ENCODE measurements at regions not wholly inside any gene's neighbourhood (a gene's known extent, or its start where the extent isn't known, plus 50 kb on each side); places are given as distances from the start of the nearest gene placed in this dataset.

- H3K9me3 Mint-ChIP-seq = peaks cover 4% of the 10 kb centered on the region
- H3K27me3 Mint-ChIP-seq (ENCODE audit: low read depth) = no peaks in the 10 kb centered on the region
- H3K36me3 Mint-ChIP-seq (ENCODE audit: low read depth) = no peaks in the 10 kb centered on the region
- intact Hi-C loops (cut with micrococcal nuclease) = no loop called here
- CTCF ChIA-PET = no interaction called here
- DNase-seq = no peak
- H3K27ac Mint-ChIP-seq = no peak overlapping the region
- H3K4me3 Mint-ChIP-seq = no peak overlapping the region
- no peaks in the 10 kb centered on the region for H3K4me1 Mint-ChIP-seq (ENCODE audit: low read depth)
These were observed 1523.8 kb downstream of the PCDH7 start for GRCh38 chr4:32243926-32244325.

GRCh38 chr4:32249040-32249439 is 1528.9 kb downstream of the PCDH7 start:
- Mint-ChIP-seq H3K4me3 (no peak overlapping the region), H3K9me3 (peaks cover 13% of the 10 kb centered on the region), H3K27me3 (ENCODE audit: low read depth) (no peaks in the 10 kb centered on the region), H3K4me1 (ENCODE audit: low read depth) (no peaks in the 10 kb centered on the region), H3K36me3 (ENCODE audit: low read depth) (no peaks in the 10 kb centered on the region), H3K27ac (no peak overlapping the region)
- intact Hi-C loops (cut with micrococcal nuclease) = no loop called here
- CTCF ChIA-PET = no interaction called here
- no peak for DNase-seq

DNA sequence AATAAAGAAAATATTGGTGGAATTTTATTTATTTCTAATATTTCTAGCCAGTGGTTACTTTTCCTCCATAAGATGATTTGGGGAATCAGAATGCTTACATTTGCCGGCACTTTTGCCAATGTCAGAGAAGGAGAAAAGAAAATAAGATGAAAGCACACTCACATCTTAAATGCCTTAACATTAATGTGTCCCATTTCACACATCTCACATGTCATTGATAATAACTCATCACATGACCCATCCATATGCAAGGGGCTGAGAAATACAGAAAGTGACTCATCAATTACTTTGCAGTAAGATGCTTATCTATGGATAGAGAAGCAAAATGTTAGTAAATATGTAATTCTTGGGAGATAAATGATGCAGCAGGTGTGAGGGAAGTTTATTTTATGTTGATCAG is 1531.0 kb downstream of the PCDH7 start:
- intact Hi-C loops (cut with micrococcal nuclease) = no loop called here
- Mint-ChIP-seq H3K4me3 (no peak overlapping the region), H3K27me3 (ENCODE audit: low read depth) (no peaks in the 10 kb centered on the region), H3K4me1 (ENCODE audit: low read depth) (no peaks in the 10 kb centered on the region), H3K27ac (no peak overlapping the region), H3K9me3 (peaks cover 8% of the 10 kb centered on the region), H3K36me3 (ENCODE audit: low read depth) (no peaks in the 10 kb centered on the region)
- CTCF ChIA-PET = no interaction called here
- no peak for DNase-seq

DNA sequence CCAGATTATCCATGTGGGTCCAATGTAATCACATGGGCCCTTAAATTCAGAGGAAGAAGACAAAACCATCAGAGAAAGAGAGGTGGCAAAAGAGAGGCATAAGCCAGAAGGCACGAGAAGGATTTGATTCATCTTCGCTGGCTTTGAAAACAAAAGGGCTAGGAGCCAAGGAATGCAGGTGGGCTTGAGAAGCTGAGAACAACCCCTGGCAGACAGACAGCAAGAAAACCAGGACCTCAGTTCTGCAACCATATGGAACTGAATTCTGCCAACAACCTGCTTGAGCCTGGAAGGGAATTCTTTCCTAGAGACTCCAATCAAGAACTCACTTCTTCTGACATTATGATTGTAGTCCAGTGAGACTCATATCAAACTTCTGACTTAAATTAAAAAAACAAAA is 1531.8 kb downstream of the PCDH7 start:
- H3K27me3 Mint-ChIP-seq (ENCODE audit: low read depth) = no peaks in the 10 kb centered on the region
- no peak overlapping the region for H3K27ac Mint-ChIP-seq
- intact Hi-C loops (cut with micrococcal nuclease) = no loop called here
- CTCF ChIA-PET = no interaction called here
- no peaks in the 10 kb centered on the region for H3K36me3 Mint-ChIP-seq (ENCODE audit: low read depth)
- peaks cover 8% of the 10 kb centered on the region for H3K9me3 Mint-ChIP-seq
- no peak overlapping the region for H3K4me3 Mint-ChIP-seq
- no peak for DNase-seq
- no peaks in the 10 kb centered on the region for H3K4me1 Mint-ChIP-seq (ENCODE audit: low read depth)

DNA sequence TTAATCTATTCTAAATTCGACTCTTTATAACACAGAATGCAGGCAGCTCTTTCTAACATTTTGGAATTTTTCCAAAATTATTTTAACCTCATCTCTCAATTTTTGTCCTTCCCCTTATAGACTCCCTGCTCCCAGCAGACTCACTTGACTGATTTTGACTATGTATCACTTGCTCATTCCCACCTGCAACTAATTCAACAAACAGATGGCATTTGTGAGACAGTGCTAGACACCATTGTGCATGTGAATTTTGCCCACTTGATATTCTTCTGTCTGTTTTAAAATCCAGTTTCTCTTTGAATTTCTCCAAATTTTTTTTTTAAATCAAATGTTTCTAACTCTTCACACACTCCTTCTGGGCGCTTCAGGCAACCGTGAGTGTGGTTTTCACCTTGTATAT is 1534.0 kb downstream of the PCDH7 start:
- CTCF ChIA-PET = no interaction called here
- Mint-ChIP-seq H3K9me3 (peaks cover 8% of the 10 kb centered on the region), H3K36me3 (ENCODE audit: low read depth) (no peaks in the 10 kb centered on the region), H3K27me3 (ENCODE audit: low read depth) (no peaks in the 10 kb centered on the region), H3K4me1 (ENCODE audit: low read depth) (no peaks in the 10 kb centered on the region), H3K4me3 (no peak overlapping the region), H3K27ac (no peak overlapping the region)
- DNase-seq = no peak
- intact Hi-C loops (cut with micrococcal nuclease) = no loop called here

- Mint-ChIP-seq H3K4me1 (ENCODE audit: low read depth) (no peaks in the 10 kb centered on the region), H3K9me3 (no peaks in the 10 kb centered on the region)
These were observed 1538.8 kb downstream of the PCDH7 start for GRCh38 chr4:32258986-32259385.

GRCh38 chr4:32261196-32261595 is 1541.0 kb downstream of the PCDH7 start:
- H3K36me3 Mint-ChIP-seq (ENCODE audit: low read depth) = no peaks in the 10 kb centered on the region

More at GRCh38 chr4:32258986-32259385, 1538.8 kb downstream of the PCDH7 start:
- Mint-ChIP-seq H3K4me3 (no peak overlapping the region), H3K27me3 (ENCODE audit: low read depth) (no peaks in the 10 kb centered on the region), H3K27ac (no peak overlapping the region), H3K36me3 (ENCODE audit: low read depth) (no peaks in the 10 kb centered on the region)
- CTCF ChIA-PET = no interaction called here
- DNase-seq = no peak
- intact Hi-C loops (cut with micrococcal nuclease) = no loop called here

DNA sequence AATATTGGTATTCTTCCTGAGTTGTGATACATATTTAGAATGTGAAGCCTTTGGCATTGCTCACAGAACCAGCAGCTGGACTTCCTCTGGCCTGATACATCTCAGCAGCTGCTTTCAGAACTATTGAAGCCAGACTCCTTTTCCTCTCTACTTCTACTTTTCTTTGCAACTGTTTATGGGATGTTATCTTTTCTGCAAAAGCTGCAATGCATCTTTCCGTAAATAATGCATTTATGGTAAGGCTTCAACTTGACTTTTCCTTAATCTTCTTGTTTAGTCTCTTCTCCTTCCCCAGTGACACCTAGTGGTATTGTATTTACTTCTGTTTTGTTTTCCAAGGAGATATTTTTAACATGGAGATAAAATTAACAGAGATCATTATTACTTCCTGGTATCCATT is 1548.7 kb downstream of the PCDH7 start:
- H3K4me3 Mint-ChIP-seq = no peak overlapping the region
- no peaks in the 10 kb centered on the region for H3K36me3 Mint-ChIP-seq (ENCODE audit: low read depth)
- CTCF ChIA-PET = no interaction called here
- H3K27ac Mint-ChIP-seq = no peak overlapping the region
- no peak for DNase-seq
- no peaks in the 10 kb centered on the region for H3K4me1 Mint-ChIP-seq (ENCODE audit: low read depth)
- intact Hi-C loops (cut with micrococcal nuclease) = no loop called here
- H3K27me3 Mint-ChIP-seq (ENCODE audit: low read depth) = no peaks in the 10 kb centered on the region
- H3K9me3 Mint-ChIP-seq = peaks cover 11% of the 10 kb centered on the region

More at GRCh38 chr4:32261196-32261595, 1541.0 kb downstream of the PCDH7 start:
- CTCF ChIA-PET = no interaction called here
- no peaks in the 10 kb centered on the region for H3K27me3 Mint-ChIP-seq (ENCODE audit: low read depth)
- H3K27ac Mint-ChIP-seq = no peak overlapping the region
- DNase-seq = no peak
- H3K4me1 Mint-ChIP-seq (ENCODE audit: low read depth) = no peaks in the 10 kb centered on the region
- intact Hi-C loops (cut with micrococcal nuclease) = no loop called here
- H3K4me3 Mint-ChIP-seq = no peak overlapping the region
- peaks cover 2% of the 10 kb centered on the region for H3K9me3 Mint-ChIP-seq

DNA sequence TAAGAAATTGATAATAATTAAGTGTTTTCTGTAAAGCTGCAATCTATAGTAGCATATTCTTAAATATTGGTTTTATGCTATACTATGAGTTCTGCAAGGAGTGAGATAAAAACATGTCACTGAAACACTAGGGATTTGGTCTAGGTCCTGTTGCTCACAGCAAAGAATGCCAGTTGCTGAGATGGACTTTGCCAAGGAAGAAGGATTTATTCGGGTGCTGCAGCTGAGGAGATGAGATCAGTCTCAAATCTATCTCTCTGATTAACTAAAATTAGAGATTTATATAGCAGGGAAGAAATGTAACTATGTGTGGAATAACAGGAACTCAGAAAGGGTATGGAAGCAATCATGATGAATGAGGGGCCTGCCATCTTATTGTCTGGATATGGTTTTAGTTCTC is 1569.9 kb downstream of the PCDH7 start:
- no peaks in the 10 kb centered on the region for H3K36me3 Mint-ChIP-seq (ENCODE audit: low read depth)
- intact Hi-C loops (cut with micrococcal nuclease) = no loop called here
- H3K9me3 Mint-ChIP-seq = peaks cover 6% of the 10 kb centered on the region
- no peak overlapping the region for H3K4me3 Mint-ChIP-seq
- H3K4me1 Mint-ChIP-seq (ENCODE audit: low read depth) = no peaks in the 10 kb centered on the region
- no peaks in the 10 kb centered on the region for H3K27me3 Mint-ChIP-seq (ENCODE audit: low read depth)
- no peak overlapping the region for H3K27ac Mint-ChIP-seq
- no peak for DNase-seq
- CTCF ChIA-PET = no interaction called here

DNA sequence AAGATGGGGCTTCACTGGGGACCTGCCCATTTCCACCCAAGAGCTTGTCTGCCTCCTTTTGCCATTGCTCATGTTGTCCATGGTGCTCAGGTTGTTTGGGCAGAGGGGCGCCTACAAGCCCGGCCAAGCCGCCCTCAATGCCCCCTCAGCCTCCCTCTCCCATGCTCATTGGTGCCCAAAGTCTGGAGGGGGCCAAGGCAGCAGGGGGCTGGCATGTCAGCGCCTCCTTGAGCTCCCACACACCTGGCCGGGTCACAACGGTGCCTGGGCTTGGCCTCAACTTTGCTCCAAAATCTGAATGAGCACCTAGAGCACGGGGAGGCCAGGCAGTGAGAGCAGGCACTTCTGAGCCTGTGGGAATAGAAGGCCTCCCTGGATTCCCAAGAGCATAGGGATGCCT is 1598.8 kb downstream of the PCDH7 start:
- Mint-ChIP-seq H3K36me3 (ENCODE audit: low read depth) (no peaks in the 10 kb centered on the region), H3K27me3 (ENCODE audit: low read depth) (no peaks in the 10 kb centered on the region), H3K4me3 (no peak overlapping the region), H3K9me3 (peaks cover 9% of the 10 kb centered on the region), H3K4me1 (ENCODE audit: low read depth) (no peaks in the 10 kb centered on the region), H3K27ac (no peak overlapping the region)
- intact Hi-C loops (cut with micrococcal nuclease) = no loop called here
- CTCF ChIA-PET = no interaction called here
- no peak for DNase-seq

DNA sequence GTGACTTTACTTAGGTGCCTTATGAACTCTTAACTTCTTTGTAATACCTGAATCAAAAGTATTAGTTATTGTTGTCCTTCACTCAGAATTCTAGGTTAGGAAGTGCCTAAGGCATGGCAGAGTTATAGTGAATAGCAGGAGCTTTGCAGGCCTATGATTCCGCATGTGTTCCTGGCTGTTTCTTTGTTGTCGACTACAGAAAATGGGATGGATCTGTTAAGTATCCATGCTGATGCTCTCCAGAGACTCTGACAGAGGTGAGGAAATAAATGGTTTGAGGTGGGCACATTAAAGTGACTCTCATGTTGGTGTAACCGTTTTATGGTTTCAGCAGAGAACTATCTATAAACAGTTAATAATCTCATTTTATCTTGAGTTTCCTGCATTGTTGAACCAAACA is 1601.3 kb downstream of the PCDH7 start:
- intact Hi-C loops (cut with micrococcal nuclease) = no loop called here
- no peak for DNase-seq
- H3K36me3 Mint-ChIP-seq (ENCODE audit: low read depth) = no peaks in the 10 kb centered on the region
- CTCF ChIA-PET = no interaction called here
- peaks cover 14% of the 10 kb centered on the region for H3K9me3 Mint-ChIP-seq
- no peaks in the 10 kb centered on the region for H3K4me1 Mint-ChIP-seq (ENCODE audit: low read depth)
- no peaks in the 10 kb centered on the region for H3K27me3 Mint-ChIP-seq (ENCODE audit: low read depth)
- no peak overlapping the region for H3K27ac Mint-ChIP-seq
- no peak overlapping the region for H3K4me3 Mint-ChIP-seq

GRCh38 chr4:32334759-32335158 is 1614.6 kb downstream of the PCDH7 start:
- H3K27ac Mint-ChIP-seq = no peak overlapping the region
- DNase-seq = no peak
- intact Hi-C loops (cut with micrococcal nuclease) = no loop called here
- peaks cover 4% of the 10 kb centered on the region for H3K9me3 Mint-ChIP-seq
- no peak overlapping the region for H3K4me3 Mint-ChIP-seq
- no peaks in the 10 kb centered on the region for H3K27me3 Mint-ChIP-seq (ENCODE audit: low read depth)
- H3K4me1 Mint-ChIP-seq (ENCODE audit: low read depth) = no peaks in the 10 kb centered on the region
- no peaks in the 10 kb centered on the region for H3K36me3 Mint-ChIP-seq (ENCODE audit: low read depth)
- CTCF ChIA-PET = no interaction called here

DNA sequence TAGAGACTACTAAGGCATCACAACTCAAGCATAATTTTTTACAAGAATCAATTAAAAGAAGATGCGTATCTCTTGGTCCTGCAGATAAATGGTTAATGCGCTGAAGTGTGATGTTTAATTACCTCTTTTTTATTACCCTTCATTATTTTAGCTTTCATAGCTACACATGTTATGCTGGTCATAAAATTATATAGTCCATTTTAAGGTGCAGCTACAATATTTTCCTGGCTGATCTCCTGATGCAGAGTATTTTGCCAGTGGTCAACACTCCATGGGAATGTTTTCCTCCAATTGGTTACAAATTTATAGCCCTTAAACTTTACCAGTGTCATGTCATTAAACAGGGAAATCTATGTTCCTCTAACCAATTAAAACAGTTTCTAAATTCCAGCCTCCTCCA is 1617.2 kb downstream of the PCDH7 start:
- no peaks in the 10 kb centered on the region for H3K36me3 Mint-ChIP-seq (ENCODE audit: low read depth)

GRCh38 chr4:32340591-32340990 is 1620.4 kb downstream of the PCDH7 start:
- no peak for DNase-seq
- no peak overlapping the region for H3K4me3 Mint-ChIP-seq
- no peak overlapping the region for H3K27ac Mint-ChIP-seq
- H3K27me3 Mint-ChIP-seq (ENCODE audit: low read depth) = no peaks in the 10 kb centered on the region
- no peaks in the 10 kb centered on the region for H3K36me3 Mint-ChIP-seq (ENCODE audit: low read depth)
- no peaks in the 10 kb centered on the region for H3K4me1 Mint-ChIP-seq (ENCODE audit: low read depth)
- CTCF ChIA-PET = interaction anchor here (0.6 kb wide), 1 partner anchor 11 kb away, joined by 3 read pairs; no protein-coding TSS in a partner anchor
- intact Hi-C loops (cut with micrococcal nuclease) = no loop called here
- peaks cover 3% of the 10 kb centered on the region for H3K9me3 Mint-ChIP-seq

More for the DNA sequence above, 1617.2 kb downstream of the PCDH7 start:
- intact Hi-C loops (cut with micrococcal nuclease) = no loop called here
- Mint-ChIP-seq H3K4me1 (ENCODE audit: low read depth) (no peaks in the 10 kb centered on the region), H3K27ac (no peak overlapping the region), H3K9me3 (peaks cover 2% of the 10 kb centered on the region), H3K27me3 (ENCODE audit: low read depth) (no peaks in the 10 kb centered on the region), H3K4me3 (no peak overlapping the region)
- no peak for DNase-seq
- CTCF ChIA-PET = no interaction called here
